TTC549 (cell line): ENCODE measurements at regions not wholly inside any gene's neighbourhood (a gene's known extent, or its start where the extent isn't known, plus 50 kb on each side); places are given as distances from the start of the nearest gene placed in this dataset.
"Not testable (repeated sequence)": the region's sequence is repeated elsewhere in the genome, so short reads cannot be mapped to it uniquely, and the experiment has no call there.

Source experiments
- FAIRE-seq: peaks from 2 replicates; lab custom pipeline; 2012; peaks lifted over from hg19 to GRCh38; lab: Jason Lieb, UNC

- FAIRE-seq: peak; percentile 15
Observed at GRCh38 chr7:82562716-82563404, 119.3 kb upstream of the CACNA2D1 start.

DNA sequence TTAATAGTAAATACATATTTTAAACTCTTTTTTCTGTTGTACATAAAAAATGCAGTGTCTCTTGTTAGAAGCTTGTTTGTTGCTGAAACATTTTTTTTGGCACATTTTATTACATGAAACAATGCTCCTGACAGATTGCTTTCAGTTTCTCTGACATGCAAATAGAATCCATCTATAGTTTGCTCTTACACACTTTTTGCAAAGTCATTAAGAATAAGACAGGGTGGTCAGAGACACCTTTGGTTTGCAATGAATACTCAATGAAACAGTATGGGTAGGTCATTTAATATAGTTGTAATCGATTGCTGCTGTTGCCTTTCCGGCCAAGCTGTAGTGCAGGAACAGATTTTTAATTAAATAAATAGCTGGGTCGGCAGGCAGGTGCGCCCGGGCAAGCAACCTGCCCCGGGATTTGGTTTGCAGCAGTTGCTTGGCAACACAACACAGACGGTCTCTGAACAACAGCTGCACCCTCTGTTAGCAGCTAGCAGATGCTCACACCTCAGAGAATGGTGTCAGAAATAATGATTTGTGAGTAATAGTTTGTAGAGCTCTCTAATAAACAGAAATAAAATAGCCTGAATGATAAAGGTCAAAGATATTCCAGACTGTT is 115.7 kb upstream of the CACNA2D1 start:
- FAIRE-seq: no peak

DNA sequence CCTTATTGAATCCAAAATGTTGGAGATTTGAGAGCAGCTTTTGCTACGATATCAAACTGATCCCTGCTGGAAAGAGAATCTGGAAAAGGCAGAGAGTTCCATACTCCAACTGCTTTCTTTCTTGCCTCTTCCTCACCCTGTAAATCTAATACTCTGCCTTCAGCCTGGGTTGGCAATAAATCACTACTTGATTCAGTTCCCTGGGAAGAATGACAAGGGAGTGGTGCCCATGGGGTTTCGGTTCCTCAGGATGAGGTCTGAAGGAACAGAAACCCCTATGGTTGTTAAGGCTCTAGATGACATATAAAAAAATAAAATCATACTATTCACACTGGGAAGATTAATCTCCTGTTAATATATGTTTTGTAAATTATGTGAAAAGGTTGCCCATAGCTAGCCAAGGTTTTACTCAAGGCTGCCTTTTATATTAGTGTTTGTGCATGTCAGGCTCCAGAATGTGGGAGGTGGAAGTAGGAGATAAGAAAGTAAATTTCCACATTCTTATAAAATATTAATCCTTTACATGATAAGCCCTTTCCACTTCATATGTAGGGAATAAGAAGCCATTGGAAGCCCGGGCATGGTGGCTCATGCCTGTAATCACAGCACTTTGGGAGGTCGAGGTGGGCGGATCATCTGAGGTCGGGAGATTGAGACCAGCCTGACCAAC is 106.2 kb upstream of the CACNA2D1 start:
- FAIRE-seq: no peak

- FAIRE-seq: no peak
Observed at GRCh38 chr7:82548141-82548688, 104.6 kb upstream of the CACNA2D1 start.

DNA sequence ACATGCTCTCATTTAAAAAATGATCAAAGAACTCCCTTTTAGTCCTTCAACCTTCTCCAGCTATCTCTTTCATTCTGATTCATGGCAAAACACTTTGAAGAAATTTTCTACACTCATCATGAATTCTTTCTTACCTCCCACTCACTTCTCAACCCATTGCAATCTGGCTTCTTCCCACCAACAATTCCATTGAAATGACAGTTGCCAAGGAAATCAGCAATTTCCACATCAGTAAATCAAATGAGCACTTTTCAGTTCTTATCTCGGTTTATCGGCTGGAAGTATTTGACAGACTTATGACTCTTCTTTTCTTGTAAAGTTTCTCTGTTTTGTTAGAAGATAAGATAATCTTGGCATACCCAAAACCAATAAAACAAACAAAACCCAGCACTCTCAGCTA is 99.1 kb upstream of the CACNA2D1 start:
- FAIRE-seq: no peak

GRCh38 chr7:82539969-82540368 is 96.4 kb upstream of the CACNA2D1 start:
- FAIRE-seq: no peak

GRCh38 chr7:82534684-82535083 is 91.1 kb upstream of the CACNA2D1 start:
- no peak for FAIRE-seq

DNA sequence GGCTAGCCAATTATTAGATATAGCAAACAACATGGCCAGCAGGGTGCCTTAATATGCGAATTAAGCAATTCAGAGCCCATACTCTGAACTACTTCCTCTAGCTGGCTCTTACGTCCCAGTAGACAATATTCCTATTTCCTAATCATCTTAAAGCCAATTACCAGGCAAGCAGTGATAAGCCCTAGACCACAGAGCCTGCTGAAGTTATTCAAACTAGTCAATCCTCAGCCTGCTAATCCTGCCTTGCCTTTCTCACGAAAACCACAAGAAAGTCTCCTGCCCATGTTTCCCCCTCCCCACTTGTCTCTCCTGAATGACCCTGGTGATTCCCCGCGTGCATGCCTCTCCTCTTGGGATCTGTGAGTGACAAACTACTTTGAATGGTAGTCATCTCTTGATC is 86.8 kb upstream of the CACNA2D1 start:
- no peak for FAIRE-seq

GRCh38 chr7:82528577-82529310 is 85.2 kb upstream of the CACNA2D1 start:
- no peak for FAIRE-seq

GRCh38 chr7:82527851-82528250 is 84.3 kb upstream of the CACNA2D1 start:
- FAIRE-seq: no peak

DNA sequence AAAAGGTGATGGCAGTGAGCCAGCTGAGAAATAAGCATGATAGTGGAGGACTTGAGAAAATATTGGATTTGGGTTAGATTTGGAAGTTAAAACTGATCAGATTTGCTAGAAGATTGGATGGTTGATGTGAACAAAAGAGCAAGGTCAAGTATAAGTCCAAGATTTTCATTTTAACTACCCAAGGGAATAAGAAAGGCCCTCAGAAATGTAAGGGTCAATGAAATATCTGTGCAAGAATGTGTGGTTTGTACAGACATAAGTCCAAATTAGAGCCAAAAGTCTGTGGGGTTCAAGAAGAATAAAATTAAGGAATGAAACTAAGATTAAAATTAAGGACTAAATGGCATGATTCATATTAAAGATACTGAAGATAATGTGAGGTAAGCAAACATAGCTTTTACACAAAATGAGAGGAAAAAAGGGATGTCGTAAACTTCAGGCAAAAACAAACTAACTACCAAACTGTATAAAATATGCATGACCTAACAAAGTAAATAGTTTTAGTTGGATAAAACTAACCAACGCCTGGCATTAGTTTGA is 78.4 kb upstream of the CACNA2D1 start:
- no peak for FAIRE-seq

DNA sequence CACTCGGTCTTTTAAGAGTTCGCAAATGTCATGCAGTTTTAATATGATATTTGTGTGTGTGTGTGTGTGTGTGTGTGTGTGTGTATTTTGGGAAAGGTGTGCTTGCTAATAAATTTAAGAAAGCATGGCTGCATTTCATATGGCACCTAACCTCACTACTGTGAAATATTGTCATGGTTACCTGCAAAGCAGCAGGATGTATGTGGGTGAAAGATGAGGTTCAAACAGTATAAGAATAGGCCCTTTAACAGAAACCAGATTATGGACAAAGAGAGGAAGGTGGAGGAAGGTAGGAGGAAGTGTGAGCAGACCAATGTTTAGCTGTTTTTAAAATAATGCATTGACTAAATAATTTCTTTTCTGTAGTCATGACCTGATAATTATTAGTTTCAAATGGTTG is 73.5 kb upstream of the CACNA2D1 start:
- no peak for FAIRE-seq

DNA sequence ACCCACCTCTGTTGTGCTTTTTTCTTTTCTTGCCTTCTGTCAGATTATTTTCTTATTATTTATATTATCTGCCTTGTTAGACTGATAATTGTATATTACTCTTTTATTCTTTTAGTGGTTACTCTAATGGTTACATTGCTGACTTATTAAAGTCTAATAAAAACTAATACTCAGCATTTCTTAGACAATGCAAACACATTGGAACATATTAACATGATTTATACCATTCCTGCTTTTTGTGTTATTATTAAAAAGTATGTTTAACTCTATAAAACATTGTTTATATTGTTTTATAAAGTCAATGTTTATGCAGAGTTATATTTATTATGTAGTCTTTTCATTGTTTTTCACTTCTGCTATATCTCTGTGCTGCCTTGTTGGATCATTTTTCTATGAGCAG is 68.0 kb upstream of the CACNA2D1 start:
- FAIRE-seq: no peak

GRCh38 chr7:82507976-82508677 is 64.5 kb upstream of the CACNA2D1 start:
- no peak for FAIRE-seq

- no peak for FAIRE-seq
Observed at GRCh38 chr7:82507365-82507975, 63.9 kb upstream of the CACNA2D1 start.

DNA sequence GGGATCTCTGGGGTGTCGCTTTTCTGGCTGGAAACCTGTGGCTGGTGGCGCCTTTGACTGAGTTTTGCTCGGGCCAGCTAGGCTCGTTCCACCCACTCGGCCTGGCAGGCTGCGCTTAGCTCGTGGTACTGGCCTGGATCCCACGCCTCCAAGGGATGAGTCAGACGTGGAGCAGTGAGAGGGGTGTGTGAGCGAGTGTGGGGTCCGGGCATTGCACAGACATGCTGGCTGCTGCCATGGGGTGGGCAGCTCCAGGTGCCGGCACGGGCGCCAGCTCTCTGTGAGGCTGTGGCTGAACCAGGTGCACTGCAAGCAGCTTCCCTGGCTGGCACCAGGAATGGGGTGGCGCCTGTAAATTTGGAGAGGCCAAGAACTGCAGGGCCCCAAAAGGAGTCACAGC is 63.1 kb upstream of the CACNA2D1 start:
- no peak for FAIRE-seq

GRCh38 chr7:82506208-82506607 is 62.6 kb upstream of the CACNA2D1 start:
- FAIRE-seq: no peak

DNA sequence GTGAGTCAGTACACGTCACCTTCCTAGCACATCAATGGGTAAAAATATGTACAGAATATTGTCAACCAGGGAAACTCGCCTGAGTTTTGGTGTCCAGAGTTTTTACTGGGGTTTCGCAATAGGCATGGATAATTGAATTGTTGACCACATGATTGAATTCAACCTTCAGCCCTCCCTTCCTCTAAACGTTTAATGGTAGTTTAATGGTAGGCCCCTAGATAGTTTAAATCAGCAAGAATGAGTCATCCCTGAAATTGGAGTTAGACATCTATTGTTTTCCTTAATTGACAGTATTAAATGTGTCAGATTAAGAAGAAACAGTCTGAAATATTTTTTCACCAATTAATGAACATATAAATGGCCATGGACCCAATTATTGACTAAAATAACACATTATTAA is 57.8 kb upstream of the CACNA2D1 start:
- no peak for FAIRE-seq

DNA sequence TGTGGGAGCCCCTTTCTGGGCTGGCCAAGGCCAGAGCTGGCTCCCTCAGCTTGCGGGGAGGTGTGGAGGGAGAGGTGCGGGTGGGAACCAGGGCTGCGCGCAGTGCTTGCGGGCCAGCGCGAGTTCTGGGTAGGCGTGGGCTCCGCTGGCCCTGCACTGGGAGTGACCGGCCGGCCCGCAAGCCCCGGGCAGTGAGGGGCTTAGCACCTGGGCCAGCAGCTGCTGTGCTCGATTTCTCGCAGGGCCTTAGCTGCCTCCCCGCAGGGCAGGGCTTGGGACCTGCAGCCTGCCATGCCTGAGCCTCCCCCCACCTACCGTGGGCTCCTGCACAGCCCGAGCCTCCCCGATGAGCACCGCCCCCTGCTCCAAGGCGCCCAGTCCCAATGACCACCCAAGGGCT is 56.0 kb upstream of the CACNA2D1 start:
- not testable (repeated sequence) for FAIRE-seq

DNA sequence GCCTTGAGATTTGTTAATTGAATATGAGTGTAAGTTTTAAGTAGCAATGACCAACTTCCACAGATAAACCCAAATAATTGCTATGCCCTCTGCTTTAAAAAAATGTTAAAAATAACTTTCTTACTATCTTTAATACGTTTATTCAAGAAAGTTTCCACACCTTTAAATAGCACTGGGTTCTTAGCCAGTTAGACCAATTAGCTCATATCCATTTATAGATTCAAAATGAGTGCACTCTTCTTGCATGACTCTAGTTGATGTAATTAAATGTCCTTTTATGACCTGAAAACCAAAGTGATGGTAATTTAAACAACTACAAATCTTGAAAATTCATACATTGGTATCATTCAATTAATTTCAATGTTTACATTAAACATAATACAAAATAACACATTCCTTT is 50.8 kb upstream of the CACNA2D1 start:
- FAIRE-seq: no peak
